ENCODE measurements at regions not wholly inside any gene's neighbourhood (a gene's known extent, or its start where the extent isn't known, plus 50 kb on each side); places are given as distances from the start of the nearest gene placed in this dataset.

DNA sequence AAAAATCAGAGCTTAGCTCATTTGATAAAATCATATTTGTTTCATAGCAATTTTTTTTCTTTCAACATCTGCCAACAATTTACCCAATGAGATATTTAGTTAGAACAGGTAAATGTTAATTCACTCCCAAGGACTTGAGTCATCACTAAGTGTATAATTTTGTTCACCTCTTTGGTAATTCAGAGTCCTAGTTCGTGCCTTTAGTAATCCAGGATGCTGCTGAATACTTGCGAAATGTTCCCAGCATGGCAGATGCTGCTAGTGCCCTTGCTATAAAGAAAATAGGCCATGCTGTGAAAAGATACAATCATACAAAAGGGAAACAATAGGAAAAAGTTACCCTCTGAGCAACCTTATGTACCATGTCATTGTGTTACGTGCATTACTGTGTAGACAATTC, 210.5 kb downstream of the CSNK1G3 start:
- TF ChIP-seq ZNF629 (tag by site-specific recombination; IDR thresholded peaks at IDR 0.05) (no peak), ZNF670 (tag by site-specific recombination; IDR thresholded peaks at IDR 0.05; ENCODE audit: low read depth) (no peak), ZNF544 (tag by site-specific recombination; IDR thresholded peaks at IDR 0.05) (no peak), GFI1B (tag by site-specific recombination; IDR thresholded peaks at IDR 0.05) (no peak), KLF8 (tag by site-specific recombination; IDR thresholded peaks at IDR 0.05) (no peak), ZBTB20 (tag by site-specific recombination; IDR thresholded peaks at IDR 0.05) (no peak)
- TF ChIP-seq, protein P1, sequence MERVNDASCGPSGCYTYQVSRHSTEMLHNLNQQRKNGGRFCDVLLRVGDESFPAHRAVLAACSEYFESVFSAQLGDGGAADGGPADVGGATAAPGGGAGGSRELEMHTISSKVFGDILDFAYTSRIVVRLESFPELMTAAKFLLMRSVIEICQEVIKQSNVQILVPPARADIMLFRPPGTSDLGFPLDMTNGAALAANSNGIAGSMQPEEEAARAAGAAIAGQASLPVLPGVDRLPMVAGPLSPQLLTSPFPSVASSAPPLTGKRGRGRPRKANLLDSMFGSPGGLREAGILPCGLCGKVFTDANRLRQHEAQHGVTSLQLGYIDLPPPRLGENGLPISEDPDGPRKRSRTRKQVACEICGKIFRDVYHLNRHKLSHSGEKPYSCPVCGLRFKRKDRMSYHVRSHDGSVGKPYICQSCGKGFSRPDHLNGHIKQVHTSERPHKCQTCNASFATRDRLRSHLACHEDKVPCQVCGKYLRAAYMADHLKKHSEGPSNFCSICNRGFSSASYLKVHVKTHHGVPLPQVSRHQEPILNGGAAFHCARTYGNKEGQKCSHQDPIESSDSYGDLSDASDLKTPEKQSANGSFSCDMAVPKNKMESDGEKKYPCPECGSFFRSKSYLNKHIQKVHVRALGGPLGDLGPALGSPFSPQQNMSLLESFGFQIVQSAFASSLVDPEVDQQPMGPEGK (tag by site-specific recombination; IDR thresholded peaks at IDR 0.05) = no peak
- TF ChIP-seq, protein P2, sequence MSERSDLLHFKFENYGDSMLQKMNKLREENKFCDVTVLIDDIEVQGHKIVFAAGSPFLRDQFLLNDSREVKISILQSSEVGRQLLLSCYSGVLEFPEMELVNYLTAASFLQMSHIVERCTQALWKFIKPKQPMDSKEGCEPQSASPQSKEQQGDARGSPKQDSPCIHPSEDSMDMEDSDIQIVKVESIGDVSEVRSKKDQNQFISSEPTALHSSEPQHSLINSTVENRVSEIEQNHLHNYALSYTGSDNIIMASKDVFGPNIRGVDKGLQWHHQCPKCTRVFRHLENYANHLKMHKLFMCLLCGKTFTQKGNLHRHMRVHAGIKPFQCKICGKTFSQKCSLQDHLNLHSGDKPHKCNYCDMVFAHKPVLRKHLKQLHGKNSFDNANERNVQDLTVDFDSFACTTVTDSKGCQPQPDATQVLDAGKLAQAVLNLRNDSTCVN (tag by site-specific recombination; optimal IDR thresholded peaks at IDR 0.05) = no peak
- TF ChIP-seq, protein P3, sequence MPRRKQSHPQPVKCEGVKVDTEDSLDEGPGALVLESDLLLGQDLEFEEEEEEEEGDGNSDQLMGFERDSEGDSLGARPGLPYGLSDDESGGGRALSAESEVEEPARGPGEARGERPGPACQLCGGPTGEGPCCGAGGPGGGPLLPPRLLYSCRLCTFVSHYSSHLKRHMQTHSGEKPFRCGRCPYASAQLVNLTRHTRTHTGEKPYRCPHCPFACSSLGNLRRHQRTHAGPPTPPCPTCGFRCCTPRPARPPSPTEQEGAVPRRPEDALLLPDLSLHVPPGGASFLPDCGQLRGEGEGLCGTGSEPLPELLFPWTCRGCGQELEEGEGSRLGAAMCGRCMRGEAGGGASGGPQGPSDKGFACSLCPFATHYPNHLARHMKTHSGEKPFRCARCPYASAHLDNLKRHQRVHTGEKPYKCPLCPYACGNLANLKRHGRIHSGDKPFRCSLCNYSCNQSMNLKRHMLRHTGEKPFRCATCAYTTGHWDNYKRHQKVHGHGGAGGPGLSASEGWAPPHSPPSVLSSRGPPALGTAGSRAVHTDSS (tag by site-specific recombination; IDR thresholded peaks at IDR 0.05) = no peak
- no peaks in the 10 kb centered on the region for H3K4me1 ChIP-seq (ENCODE audit: control insufficient read depth, insufficient read depth, low read length)
- POLR2A ChIA-PET = no interaction called here
- no peak overlapping the region for H3K27ac ChIP-seq (ENCODE audit: extremely low read depth, low read depth, low read length)
- no peak overlapping the region for H3K4me3 ChIP-seq (ENCODE audit: low read depth, low read length)
- H3K36me3 ChIP-seq (ENCODE audit: control insufficient read depth in 2 of 2, insufficient read depth in 1 of 2, low read length in 2 of 2) = no peaks in the 10 kb centered on the region
- no peaks in the 10 kb centered on the region for H3K9me3 ChIP-seq (ENCODE audit: control insufficient read depth, insufficient read depth, low read depth, low read length)
- CTCF ChIA-PET = no interaction called here

DNA sequence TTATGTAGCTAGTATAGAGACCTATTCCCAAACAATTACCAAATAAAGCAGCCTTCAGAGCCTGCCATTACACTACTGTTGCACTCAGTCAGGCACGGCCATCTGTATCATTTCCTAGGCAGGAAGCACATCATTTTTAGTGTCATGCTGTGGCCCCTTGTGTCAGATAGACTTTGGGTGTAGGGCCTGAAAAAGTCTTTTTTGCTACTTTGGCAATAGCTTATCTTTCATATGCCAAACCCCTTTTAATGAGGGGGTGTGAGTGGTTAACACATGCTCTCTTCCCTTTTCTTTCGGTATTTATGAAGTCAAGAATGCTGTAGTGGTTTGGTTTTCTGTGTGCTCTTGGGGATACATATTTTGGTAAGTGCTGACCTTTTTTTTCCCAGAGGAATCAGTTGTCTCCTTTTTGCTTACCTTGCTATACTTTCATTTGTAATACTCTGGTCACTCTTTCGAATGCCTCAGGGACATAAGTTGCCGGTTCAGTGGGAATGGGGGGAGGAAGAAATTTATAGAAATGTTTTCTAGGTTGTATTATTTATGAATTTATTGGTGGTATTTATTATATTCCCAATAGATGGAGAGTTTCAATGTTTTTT, 209.8 kb downstream of the CSNK1G3 start:
- TF ChIP-seq ZNF266 (tag by site-specific recombination; IDR thresholded peaks at IDR 0.05; ENCODE audit: low read depth) (no peak), ZNF792 (tag by site-specific recombination; IDR thresholded peaks at IDR 0.05) (no peak), ZIC2 (tag by site-specific recombination; IDR thresholded peaks at IDR 0.05) (no peak), YY1 (tag by site-specific recombination; IDR thresholded peaks at IDR 0.05) (no peak), GFI1B (tag by site-specific recombination; IDR thresholded peaks at IDR 0.05) (no peak), ZNF561 (tag by site-specific recombination; IDR thresholded peaks at IDR 0.05; ENCODE audit: borderline replicate concordance) (no peak)
- TF ChIP-seq, protein P4, sequence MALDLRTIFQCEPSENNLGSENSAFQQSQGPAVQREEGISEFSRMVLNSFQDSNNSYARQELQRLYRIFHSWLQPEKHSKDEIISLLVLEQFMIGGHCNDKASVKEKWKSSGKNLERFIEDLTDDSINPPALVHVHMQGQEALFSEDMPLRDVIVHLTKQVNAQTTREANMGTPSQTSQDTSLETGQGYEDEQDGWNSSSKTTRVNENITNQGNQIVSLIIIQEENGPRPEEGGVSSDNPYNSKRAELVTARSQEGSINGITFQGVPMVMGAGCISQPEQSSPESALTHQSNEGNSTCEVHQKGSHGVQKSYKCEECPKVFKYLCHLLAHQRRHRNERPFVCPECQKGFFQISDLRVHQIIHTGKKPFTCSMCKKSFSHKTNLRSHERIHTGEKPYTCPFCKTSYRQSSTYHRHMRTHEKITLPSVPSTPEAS (tag by site-specific recombination; IDR thresholded peaks at IDR 0.05) = no peak
- TF ChIP-seq, protein P5, sequence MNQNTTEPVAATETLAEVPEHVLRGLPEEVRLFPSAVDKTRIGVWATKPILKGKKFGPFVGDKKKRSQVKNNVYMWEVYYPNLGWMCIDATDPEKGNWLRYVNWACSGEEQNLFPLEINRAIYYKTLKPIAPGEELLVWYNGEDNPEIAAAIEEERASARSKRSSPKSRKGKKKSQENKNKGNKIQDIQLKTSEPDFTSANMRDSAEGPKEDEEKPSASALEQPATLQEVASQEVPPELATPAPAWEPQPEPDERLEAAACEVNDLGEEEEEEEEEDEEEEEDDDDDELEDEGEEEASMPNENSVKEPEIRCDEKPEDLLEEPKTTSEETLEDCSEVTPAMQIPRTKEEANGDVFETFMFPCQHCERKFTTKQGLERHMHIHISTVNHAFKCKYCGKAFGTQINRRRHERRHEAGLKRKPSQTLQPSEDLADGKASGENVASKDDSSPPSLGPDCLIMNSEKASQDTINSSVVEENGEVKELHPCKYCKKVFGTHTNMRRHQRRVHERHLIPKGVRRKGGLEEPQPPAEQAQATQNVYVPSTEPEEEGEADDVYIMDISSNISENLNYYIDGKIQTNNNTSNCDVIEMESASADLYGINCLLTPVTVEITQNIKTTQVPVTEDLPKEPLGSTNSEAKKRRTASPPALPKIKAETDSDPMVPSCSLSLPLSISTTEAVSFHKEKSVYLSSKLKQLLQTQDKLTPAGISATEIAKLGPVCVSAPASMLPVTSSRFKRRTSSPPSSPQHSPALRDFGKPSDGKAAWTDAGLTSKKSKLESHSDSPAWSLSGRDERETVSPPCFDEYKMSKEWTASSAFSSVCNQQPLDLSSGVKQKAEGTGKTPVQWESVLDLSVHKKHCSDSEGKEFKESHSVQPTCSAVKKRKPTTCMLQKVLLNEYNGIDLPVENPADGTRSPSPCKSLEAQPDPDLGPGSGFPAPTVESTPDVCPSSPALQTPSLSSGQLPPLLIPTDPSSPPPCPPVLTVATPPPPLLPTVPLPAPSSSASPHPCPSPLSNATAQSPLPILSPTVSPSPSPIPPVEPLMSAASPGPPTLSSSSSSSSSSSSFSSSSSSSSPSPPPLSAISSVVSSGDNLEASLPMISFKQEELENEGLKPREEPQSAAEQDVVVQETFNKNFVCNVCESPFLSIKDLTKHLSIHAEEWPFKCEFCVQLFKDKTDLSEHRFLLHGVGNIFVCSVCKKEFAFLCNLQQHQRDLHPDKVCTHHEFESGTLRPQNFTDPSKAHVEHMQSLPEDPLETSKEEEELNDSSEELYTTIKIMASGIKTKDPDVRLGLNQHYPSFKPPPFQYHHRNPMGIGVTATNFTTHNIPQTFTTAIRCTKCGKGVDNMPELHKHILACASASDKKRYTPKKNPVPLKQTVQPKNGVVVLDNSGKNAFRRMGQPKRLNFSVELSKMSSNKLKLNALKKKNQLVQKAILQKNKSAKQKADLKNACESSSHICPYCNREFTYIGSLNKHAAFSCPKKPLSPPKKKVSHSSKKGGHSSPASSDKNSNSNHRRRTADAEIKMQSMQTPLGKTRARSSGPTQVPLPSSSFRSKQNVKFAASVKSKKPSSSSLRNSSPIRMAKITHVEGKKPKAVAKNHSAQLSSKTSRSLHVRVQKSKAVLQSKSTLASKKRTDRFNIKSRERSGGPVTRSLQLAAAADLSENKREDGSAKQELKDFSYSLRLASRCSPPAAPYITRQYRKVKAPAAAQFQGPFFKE (tag by site-specific recombination; IDR thresholded peaks at IDR 0.05; ENCODE audit: borderline replicate concordance) = no peak
- TF ChIP-seq, protein P6, sequence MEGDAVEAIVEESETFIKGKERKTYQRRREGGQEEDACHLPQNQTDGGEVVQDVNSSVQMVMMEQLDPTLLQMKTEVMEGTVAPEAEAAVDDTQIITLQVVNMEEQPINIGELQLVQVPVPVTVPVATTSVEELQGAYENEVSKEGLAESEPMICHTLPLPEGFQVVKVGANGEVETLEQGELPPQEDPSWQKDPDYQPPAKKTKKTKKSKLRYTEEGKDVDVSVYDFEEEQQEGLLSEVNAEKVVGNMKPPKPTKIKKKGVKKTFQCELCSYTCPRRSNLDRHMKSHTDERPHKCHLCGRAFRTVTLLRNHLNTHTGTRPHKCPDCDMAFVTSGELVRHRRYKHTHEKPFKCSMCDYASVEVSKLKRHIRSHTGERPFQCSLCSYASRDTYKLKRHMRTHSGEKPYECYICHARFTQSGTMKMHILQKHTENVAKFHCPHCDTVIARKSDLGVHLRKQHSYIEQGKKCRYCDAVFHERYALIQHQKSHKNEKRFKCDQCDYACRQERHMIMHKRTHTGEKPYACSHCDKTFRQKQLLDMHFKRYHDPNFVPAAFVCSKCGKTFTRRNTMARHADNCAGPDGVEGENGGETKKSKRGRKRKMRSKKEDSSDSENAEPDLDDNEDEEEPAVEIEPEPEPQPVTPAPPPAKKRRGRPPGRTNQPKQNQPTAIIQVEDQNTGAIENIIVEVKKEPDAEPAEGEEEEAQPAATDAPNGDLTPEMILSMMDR (tag by site-specific recombination; IDR thresholded peaks at IDR 0.05) = no peak
- CTCF ChIA-PET = interaction anchor here (0.5 kb wide), 1 partner anchor 103 kb away, joined by 3 read pairs; no protein-coding TSS in a partner anchor
- no peak overlapping the region for H3K4me3 ChIP-seq (ENCODE audit: low read depth, low read length)
- no peaks in the 10 kb centered on the region for H3K4me1 ChIP-seq (ENCODE audit: control insufficient read depth, insufficient read depth, low read length)
- H3K36me3 ChIP-seq (ENCODE audit: control insufficient read depth in 2 of 2, insufficient read depth in 1 of 2, low read length in 2 of 2) = no peaks in the 10 kb centered on the region
- POLR2A ChIA-PET = no interaction called here
- no peaks in the 10 kb centered on the region for H3K9me3 ChIP-seq (ENCODE audit: control insufficient read depth, insufficient read depth, low read depth, low read length)
- no peak overlapping the region for H3K27ac ChIP-seq (ENCODE audit: extremely low read depth, low read depth, low read length)

Measured in HEK293 (cell line).